Testis (tissue), 2 donors: ENCODE measurements at regions not wholly inside any gene's neighbourhood (a gene's known extent, or its start where the extent isn't known, plus 50 kb on each side); places are given as distances from the start of the nearest gene placed in this dataset.
"Not testable (repeated sequence)": the region's sequence is repeated elsewhere in the genome, so short reads cannot be mapped to it uniquely, and the experiment has no call there.

Source experiments
- DNase-seq: peaks from one replicate; pipeline ENCODE4 v3.0.0-alpha.2; 2019
- H3K27ac ChIP-seq, 2 donors: fragments of 200-600 bp; sonication (generic); one replicate each; pipeline ENCODE4 v1.5.1; 2019
- H3K27me3 ChIP-seq: fragments of 200-600 bp; sonication (generic); one replicate; pipeline ENCODE4 v1.5.1; 2019
- H3K36me3 ChIP-seq: fragments of 200-600 bp; sonication (generic); one replicate; pipeline ENCODE4 v1.5.1; 2017; ENCODE audit warnings: low read depth; ENCODE audit errors: missing control alignments
- H3K4me1 ChIP-seq: fragments of 200-600 bp; sonication (generic); one replicate; pipeline ENCODE4 v1.5.1; 2019
- H3K4me3 ChIP-seq, 2 donors: fragments of 200-600 bp; sonication (generic); one replicate each; pipeline ENCODE4 v1.5.1; 2017 to 2019
- H3K9me3 ChIP-seq: fragments of 200-600 bp; sonication (generic); one replicate; pipeline ENCODE4 v1.5.1; 2017
- CTCF ChIP-seq, 3 experiments: fragments of 450-650 bp in 2 of 3; fragments of 200-600 bp in 1 of 3; sonication (generic) in 1 of 3; IDR thresholded peaks; one replicate each; pipeline ENCODE4 v1.5.1; 2016 to 2019; ENCODE audit warnings: antibody characterized with exemption in 3 of 3, mild to moderate bottlenecking in 2 of 3, moderate library complexity in 1 of 3
- POLR2A ChIP-seq: fragments of 450-650 bp; IDR thresholded peaks from one replicate; pipeline ENCODE4 v1.6.1; 2017; ENCODE audit warnings: antibody characterized with exemption, mild to moderate bottlenecking, moderate library complexity
- WGBS, 2 donors: methylation state at CpG; one replicate each; pipeline ENCODE4 v1.1.5; 2018; 5-methylcytosine and 5-hydroxymethylcytosine counted together
- intact Hi-C: fragments of 100-400 bp; cut with DNase I; formaldehyde crosslinking; loops from one replicate; pipeline ENCODE4 v1.15.1; 2023; ENCODE audit warnings: low total_unique reads

- WGBS, 2 donors, result 44 to 55% methylated on average over 2 of the region's 2 CpGs
- DNase-seq, result no peak
Measured at GRCh38 chr20:16865406-16865805, 117.2 kb downstream of the OTOR start.

GRCh38 chr20:16873124-16873523 is 125.0 kb downstream of the OTOR start:
- H3K9me3 ChIP-seq, DNase-seq, H3K4me3 ChIP-seq, H3K36me3 ChIP-seq, H3K27ac ChIP-seq, H3K27me3 ChIP-seq, H3K4me1 ChIP-seq, intact Hi-C loops: not testable (repeated sequence)
- WGBS, 2 donors, result 91 to 94% methylated on average over 4 of the region's 4 CpGs

More at GRCh38 chr20:16865406-16865805, 117.2 kb downstream of the OTOR start:
- intact Hi-C loops, result no loop called here
- no peaks in the 10 kb centered on the region for H3K27me3 ChIP-seq
- H3K27ac ChIP-seq, result no peak overlapping the region
- H3K36me3 ChIP-seq, result no peaks in the 10 kb centered on the region
- no peaks in the 10 kb centered on the region for H3K4me1 ChIP-seq
- no peak for TF ChIP-seq POLR2A
- no peak for TF ChIP-seq CTCF (IDR thresholded peaks at IDR 0.05)
- no peaks in the 10 kb centered on the region for H3K9me3 ChIP-seq
- no peak overlapping the region for H3K4me3 ChIP-seq

GRCh38 chr20:16877053-16877554 is 128.9 kb downstream of the OTOR start:
- WGBS, 2 donors, result 38 to 45% methylated on average over 2 of the region's 2 CpGs
- TF ChIP-seq POLR2A, result no peak
- no peak for TF ChIP-seq CTCF (IDR thresholded peaks at IDR 0.05)
- intact Hi-C loops, result no loop called here

GRCh38 chr20:16885746-16886145 is 137.6 kb downstream of the OTOR start:
- no peak for DNase-seq
- Histone ChIP-seq H3K27me3 (no peaks in the 10 kb centered on the region), H3K36me3 (no peaks in the 10 kb centered on the region), H3K27ac (no peak overlapping the region), H3K9me3 (no peaks in the 10 kb centered on the region), H3K4me3 (no peak overlapping the region), H3K4me1 (no peaks in the 10 kb centered on the region)
- no peak for TF ChIP-seq CTCF (IDR thresholded peaks at IDR 0.05)
- no peak for TF ChIP-seq POLR2A
- intact Hi-C loops, result no loop called here

More at GRCh38 chr20:16877053-16877554, 128.9 kb downstream of the OTOR start:
- Histone ChIP-seq H3K4me3 (no peak overlapping the region), H3K4me1 (no peaks in the 10 kb centered on the region), H3K9me3 (no peaks in the 10 kb centered on the region), H3K36me3 (no peaks in the 10 kb centered on the region), H3K27ac (no peak overlapping the region), H3K27me3 (no peaks in the 10 kb centered on the region)
- DNase-seq, result no peak

GRCh38 chr20:16898433-16898832 is 150.3 kb downstream of the OTOR start:
- no peak for DNase-seq
- no peak overlapping the region for H3K27ac ChIP-seq
- no peak overlapping the region for H3K4me3 ChIP-seq
- TF ChIP-seq CTCF (IDR thresholded peaks at IDR 0.05), result no peak
- no peak for TF ChIP-seq POLR2A
- no peaks in the 10 kb centered on the region for H3K36me3 ChIP-seq
- H3K9me3 ChIP-seq, result no peaks in the 10 kb centered on the region
- intact Hi-C loops, result no loop called here
- no peaks in the 10 kb centered on the region for H3K27me3 ChIP-seq
- H3K4me1 ChIP-seq, result no peaks in the 10 kb centered on the region
- 72 to 80% methylated on average over 4 of the region's 4 CpGs for WGBS, 2 donors
